CD14-positive monocyte (primary cell): ENCODE measurements at regions not wholly inside any gene's neighbourhood (a gene's known extent, or its start where the extent isn't known, plus 50 kb on each side); places are given as distances from the start of the nearest gene placed in this dataset.
A peak's percentile ranks its signal among the peaks of the same experiment; 100 is the strongest.

Experiments used
- DNase-seq, 3 donors: peaks; one replicate each; pipeline ENCODE4 v3.0.0-alpha.2; 2011 to 2022
- H2AFZ ChIP-seq: 2 replicates; pipeline ENCODE4 v1.6.0; 2012; ENCODE audit warnings: mild to moderate bottlenecking, low read depth, low read length, inconsistent platforms; ENCODE audit not compliant: insufficient read depth, poor library complexity, severe bottlenecking
- H3K27ac ChIP-seq, 2 donors: 1 replicate in 1 of 2; 2 replicates in 1 of 2; pipeline ENCODE4 v1.5.1; 2012 to 2013; ENCODE audit warnings: low read length in 2 of 2, control low read depth in 1 of 2, inconsistent platforms in 1 of 2, low read depth in 1 of 2, mild to moderate bottlenecking in 1 of 2
- H3K27me3 ChIP-seq, 2 donors: one replicate each; pipeline versions ENCODE4 v1.6.0 to v1.6.1; 2011 to 2013; ENCODE audit warnings: low read length in 2 of 2; ENCODE audit not compliant: control insufficient read depth in 2 of 2, insufficient read depth in 2 of 2
- H3K36me3 ChIP-seq, 2 donors: replicated peaks in 1 of 2; 1 replicate in 1 of 2; 2 replicates in 1 of 2; pipeline versions ENCODE4 v1.5.1 to v1.6.1; 2012 to 2013; ENCODE audit warnings: low read length in 2 of 2, control low read depth in 1 of 2, inconsistent platforms in 1 of 2, mild to moderate bottlenecking in 1 of 2; ENCODE audit not compliant: insufficient read depth in 2 of 2, control insufficient read depth in 1 of 2
- H3K4me1 ChIP-seq, 2 donors: 1 replicate in 1 of 2; 2 replicates in 1 of 2; pipeline versions ENCODE4 v1.5.1 to v1.6.1; 2012 to 2013; ENCODE audit warnings: low read length in 2 of 2, control low read depth in 1 of 2, inconsistent platforms in 1 of 2, mild to moderate bottlenecking in 1 of 2, moderate library complexity in 1 of 2; ENCODE audit not compliant: insufficient read depth in 2 of 2, control insufficient read depth in 1 of 2
- H3K4me2 ChIP-seq: replicated peaks from 2 replicates; pipeline ENCODE3; 2012; ENCODE audit warnings: low read length, moderate library complexity, mild to moderate bottlenecking; ENCODE audit not compliant: poor library complexity, severe bottlenecking; ENCODE audit errors: extremely low read depth
- H3K4me3 ChIP-seq, 3 experiments: fragments of 200-600 bp in 1 of 3; sonication (generic) in 1 of 3; replicated peaks in 1 of 3; 1 replicate in 2 of 3; 2 replicates in 1 of 3; pipeline ENCODE4 v1.5.1; 2011 to 2013; ENCODE audit warnings: low read length in 3 of 3, mild to moderate bottlenecking in 3 of 3, control low read depth in 2 of 3, low read depth in 2 of 3, inconsistent platforms in 1 of 3, moderate library complexity in 1 of 3
- H3K79me2 ChIP-seq: 2 replicates; pipeline ENCODE4 v1.6.0; 2012; ENCODE audit warnings: mild to moderate bottlenecking, control low read depth, inconsistent platforms, low read length, moderate library complexity; ENCODE audit not compliant: insufficient read depth
- H3K9ac ChIP-seq: 2 replicates; pipeline ENCODE4 v1.6.0; 2017; ENCODE audit warnings: low read length, mild to moderate bottlenecking; ENCODE audit not compliant: insufficient read depth, poor library complexity, severe bottlenecking
- H3K9me3 ChIP-seq, 2 donors: replicated peaks in 1 of 2; 1 replicate in 1 of 2; 2 replicates in 1 of 2; pipeline versions ENCODE4 v1.5.1 to v1.6.1; 2012 to 2013; ENCODE audit warnings: low read length in 2 of 2, control low read depth in 1 of 2; ENCODE audit not compliant: control insufficient read depth in 1 of 2, insufficient read depth in 1 of 2
- H4K20me1 ChIP-seq: 2 replicates; pipeline ENCODE4 v1.6.0; 2012; ENCODE audit warnings: mild to moderate bottlenecking, low read length, control low read depth, moderate library complexity; ENCODE audit not compliant: insufficient read depth
- H3K27ac Mint-ChIP-seq, 7 donors: one replicate each; pipeline ENCODE4 v1.8.0; 2020; ENCODE audit warnings: mild to moderate bottlenecking in 7 of 7, mixed read lengths in 7 of 7, moderate library complexity in 6 of 7, inconsistent platforms in 2 of 7
- H3K27me3 Mint-ChIP-seq, 3 donors: one replicate each; pipeline ENCODE4 v1.8.0; 2021 to 2022; ENCODE audit warnings: low read depth in 3 of 3, mild to moderate bottlenecking in 3 of 3, mixed read lengths in 3 of 3, moderate library complexity in 3 of 3, inconsistent platforms in 1 of 3
- H3K36me3 Mint-ChIP-seq, 2 donors: one replicate each; pipeline ENCODE4 v1.8.0; 2020; ENCODE audit warnings: mixed read lengths in 2 of 2, inconsistent platforms in 1 of 2, mild to moderate bottlenecking in 1 of 2
- H3K4me1 Mint-ChIP-seq: one replicate; pipeline ENCODE4 v1.8.0; 2020; ENCODE audit warnings: mild to moderate bottlenecking, mixed read lengths
- H3K4me3 Mint-ChIP-seq, 2 donors: one replicate each; pipeline ENCODE4 v1.8.0; 2020; ENCODE audit warnings: mild to moderate bottlenecking in 2 of 2, mixed read lengths in 2 of 2, moderate library complexity in 1 of 2
- H3K9me3 Mint-ChIP-seq, 7 donors: one replicate each; pipeline ENCODE4 v1.8.0; 2020 to 2022; ENCODE audit warnings: mixed read lengths in 7 of 7, mild to moderate bottlenecking in 6 of 7, moderate library complexity in 6 of 7, inconsistent platforms in 2 of 7
- CTCF ChIP-seq: fragments of 200-600 bp; IDR thresholded peaks from one replicate; pipeline ENCODE4 v1.8.0; 2022; ENCODE audit warnings: antibody characterized with exemption, mild to moderate bottlenecking
- WGBS: methylation state at CpG from one replicate; pipeline ENCODE4 v1.1.5; 2013; ENCODE audit warnings: missing lambda C conversion rate; ENCODE audit not compliant: insufficient coverage; 5-methylcytosine and 5-hydroxymethylcytosine counted together
- intact Hi-C, 2 donors: fragments of 100-400 bp; cut with micrococcal nuclease; formaldehyde crosslinking; loops; one replicate each; pipeline versions ENCODE4 v1.15.0 to v1.15.1; 2023

DNA sequence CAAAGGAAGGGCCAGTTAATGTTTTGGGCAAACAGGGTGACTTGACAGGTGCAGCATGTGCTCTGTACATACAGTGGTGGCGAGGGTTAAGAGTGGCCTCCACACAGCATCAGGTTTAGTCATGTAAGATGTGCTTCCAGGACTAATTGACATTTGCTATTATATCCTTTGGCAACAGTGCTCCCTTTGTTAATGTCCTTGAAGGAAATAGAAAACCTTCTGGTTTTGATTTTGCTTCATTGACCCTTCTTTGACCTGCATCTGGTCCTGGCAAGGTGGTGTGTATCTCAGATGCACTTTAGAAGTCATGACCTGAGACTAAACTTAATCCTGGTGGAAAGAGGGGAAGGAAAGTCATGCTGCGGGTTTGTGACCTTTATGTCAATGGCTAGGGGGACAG lies 440.0 kb downstream of the ENC1 start:
- no peaks in the 10 kb centered on the region for H3K36me3 Mint-ChIP-seq
- H3K27ac Mint-ChIP-seq: no peak overlapping the region
- H3K36me3 ChIP-seq: no peaks in the 10 kb centered on the region
- H3K9me3 ChIP-seq: no peaks in the 10 kb centered on the region
- H3K27me3 Mint-ChIP-seq: peaks cover 1 to 2% (median 1%) of the 10 kb centered on the region in 3 donors
- no peak overlapping the region for H3K4me3 ChIP-seq
- peaks cover 22% of the 10 kb centered on the region for H3K4me1 Mint-ChIP-seq
- peaks cover 0 to 4% (median 0%) of the 10 kb centered on the region in 7 donors for H3K9me3 Mint-ChIP-seq
- no peak overlapping the region for H3K9ac ChIP-seq
- no peak overlapping the region for H3K4me3 Mint-ChIP-seq
- H3K79me2 ChIP-seq: no peaks in the 10 kb centered on the region
- 100% methylated on average over 1 of the region's 2 CpGs for WGBS
- H2AFZ ChIP-seq: no peak overlapping the region
- H3K27me3 ChIP-seq: no peaks in the 10 kb centered on the region
- intact Hi-C loops: no loop called here
- H4K20me1 ChIP-seq: no peaks in the 10 kb centered on the region
- H3K4me2 ChIP-seq: no peak overlapping the region
- no peak for TF ChIP-seq CTCF
- peaks cover 8 to 10% of the 10 kb centered on the region in 2 donors for H3K4me1 ChIP-seq
- no peak overlapping the region for H3K27ac ChIP-seq
- no peak for DNase-seq

DNA sequence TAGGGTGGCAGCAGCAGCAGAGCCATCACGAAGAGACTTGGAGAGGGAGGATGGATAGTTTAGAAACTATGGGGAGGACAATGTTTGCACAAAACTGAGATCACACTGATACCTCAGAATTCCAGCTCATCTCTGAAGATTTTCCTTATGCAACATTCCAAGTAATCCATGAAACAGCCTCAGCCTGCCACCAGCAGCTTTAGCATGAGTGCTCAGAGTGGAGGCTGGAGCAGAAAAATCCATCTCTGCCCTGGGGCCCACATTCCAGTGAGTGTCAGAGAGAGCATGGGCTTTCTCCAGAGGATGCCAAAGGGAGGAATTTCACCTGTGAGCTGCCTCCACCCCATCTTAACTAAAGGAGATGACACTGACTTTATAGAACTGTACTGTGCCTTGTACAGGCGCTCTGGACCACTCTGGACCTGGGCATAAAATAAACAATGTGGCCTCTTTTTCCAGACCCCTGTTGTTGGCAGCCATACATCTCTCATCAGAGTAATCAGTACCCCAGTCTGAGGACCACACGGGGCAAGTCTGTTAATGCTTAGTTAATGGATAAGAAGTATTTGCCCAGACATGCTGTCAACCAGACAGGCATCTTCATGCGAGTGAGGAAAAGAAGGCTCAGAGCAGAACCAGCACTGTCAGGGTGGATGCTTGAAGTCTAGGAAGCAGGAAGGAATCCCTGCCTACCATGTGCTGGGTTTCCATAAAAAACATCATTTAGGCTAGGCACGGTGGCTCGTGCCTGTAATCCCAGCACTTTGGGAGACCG lies 440.9 kb downstream of the ENC1 start:
- no peaks in the 10 kb centered on the region for H4K20me1 ChIP-seq
- no peak for TF ChIP-seq CTCF
- H3K4me1 ChIP-seq: peaks cover 8 to 10% of the 10 kb centered on the region in 2 donors
- no peak overlapping the region for H3K27ac ChIP-seq
- H3K4me3 Mint-ChIP-seq: no peak overlapping the region
- no peaks in the 10 kb centered on the region for H3K27me3 ChIP-seq
- no peak overlapping the region for H3K4me3 ChIP-seq
- no peak overlapping the region for H3K9ac ChIP-seq
- DNase-seq: no peak
- peaks cover 0 to 4% (median 0%) of the 10 kb centered on the region in 7 donors for H3K9me3 Mint-ChIP-seq
- H3K36me3 Mint-ChIP-seq: no peaks in the 10 kb centered on the region
- peak overlapping the region in 1 of 7 donors; percentile 18 for H3K27ac Mint-ChIP-seq
- peaks cover 1 to 2% (median 1%) of the 10 kb centered on the region in 3 donors for H3K27me3 Mint-ChIP-seq
- H3K9me3 ChIP-seq: no peaks in the 10 kb centered on the region
- H3K4me2 ChIP-seq: no peak overlapping the region
- peak overlapping the region; percentile 6 for H2AFZ ChIP-seq
- intact Hi-C loops: no loop called here
- H3K4me1 Mint-ChIP-seq: peaks cover 22% of the 10 kb centered on the region
- H3K79me2 ChIP-seq: no peaks in the 10 kb centered on the region
- H3K36me3 ChIP-seq: no peaks in the 10 kb centered on the region
- WGBS: 97% methylated on average over 4 of the region's 7 CpGs
